HEK293T (cell line): ENCODE measurements at regions not wholly inside any gene's neighbourhood (a gene's known extent, or its start where the extent isn't known, plus 50 kb on each side); places are given as distances from the start of the nearest gene placed in this dataset.

Experiments
- FOXM1 ChIP-seq: fragments of 450-650 bp; IDR thresholded peaks from 2 replicates; pipeline ENCODE4 v1.6.1; 2017; ENCODE audit warnings: mild to moderate bottlenecking, borderline replicate concordance
- SUZ12 ChIP-seq: fragments of 450-650 bp; IDR thresholded peaks from 2 replicates; pipeline ENCODE4 v1.6.1; 2016; ENCODE audit warnings: mild to moderate bottlenecking

GRCh38 chr2:237270520-237270919 is 143.4 kb downstream of the COL6A3 start:
- TF ChIP-seq SUZ12 (no peak), FOXM1 (no peak)
